ENCODE measurements at regions not wholly inside any gene's neighbourhood (a gene's known extent, or its start where the extent isn't known, plus 50 kb on each side); places are given as distances from the start of the nearest gene placed in this dataset.

DNA sequence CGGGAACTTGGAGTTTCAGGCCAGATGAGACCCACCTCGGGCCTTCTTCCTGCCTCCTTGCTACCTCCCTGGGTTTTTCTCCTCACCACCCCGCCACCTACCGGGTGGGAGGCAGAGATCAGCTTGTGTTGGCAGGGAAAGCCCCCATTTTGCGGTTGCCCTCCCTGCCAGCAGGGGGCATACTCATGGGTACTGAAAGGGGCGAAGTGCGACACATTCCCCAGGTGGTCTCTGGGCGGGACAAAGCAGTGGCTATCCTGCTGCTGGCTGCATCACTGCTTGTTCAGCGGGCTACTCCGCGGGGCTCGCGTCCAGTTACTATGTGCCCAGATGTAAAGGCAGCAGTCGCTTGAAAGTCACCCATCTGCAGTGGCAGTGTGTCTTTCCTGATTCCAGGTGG, 330.3 kb downstream of the PDHA2 start:
- Histone ChIP-seq H3K9me2 (ENCODE audit: insufficient read depth) (no peaks in the 10 kb centered on the region), H3K36me3 (ENCODE audit: control insufficient read depth in 1 of 2, insufficient read depth in 2 of 2, low read length in 2 of 2) (no peaks in the 10 kb centered on the region), H3K79me2 (ENCODE audit: insufficient read depth, low read length) (no peaks in the 10 kb centered on the region), H3K9me3 (ENCODE audit: control insufficient read depth in 1 of 2, insufficient read depth in 1 of 2, low read depth in 1 of 2, low read length in 2 of 2) (no peaks in the 10 kb centered on the region), H2AFZ (ENCODE audit: low read depth, low read length, poor library complexity, severe bottlenecking) (no peak overlapping the region), H3K4me2 (ENCODE audit: low read length) (no peak overlapping the region), H3K27ac (ENCODE audit: low read depth, low read length) (no peak overlapping the region), H3K4me1 (ENCODE audit: control insufficient read depth in 1 of 2, insufficient read depth in 2 of 2, low read length in 2 of 2) (no peaks in the 10 kb centered on the region), H4K20me1 (ENCODE audit: insufficient read depth) (no peaks in the 10 kb centered on the region), H3K4me3 (replicated peaks in 1 of 2; ENCODE audit: low read depth in 1 of 2, low read length in 2 of 2) (no peak overlapping the region), H3K9ac (ENCODE audit: low read length) (no peak overlapping the region), H3K27me3 (ENCODE audit: insufficient read depth, low read length) (no peaks in the 10 kb centered on the region)
- BruUV-seq (replicated peaks): no TSS peak
- ChIA-PET CTCF (no interaction called here), POLR2A (no interaction called here), RAD21 (ENCODE audit: low non-redundant PET in 1 of 2, low total read pairs in 2 of 2, uncharacterized antibody in 2 of 2, unreplicated experiment in 2 of 2) (no interaction called here)
- no peak for ATAC-seq
- no peak for DNase-seq (ENCODE audit: low read depth, low spot score)
- intact Hi-C loops (cut with micrococcal nuclease): no loop called here
- no peak for TF ChIP-seq EGR1 (IDR thresholded peaks at IDR 0.05; ENCODE audit: low read depth)
- TF ChIP-seq, protein P1, sequence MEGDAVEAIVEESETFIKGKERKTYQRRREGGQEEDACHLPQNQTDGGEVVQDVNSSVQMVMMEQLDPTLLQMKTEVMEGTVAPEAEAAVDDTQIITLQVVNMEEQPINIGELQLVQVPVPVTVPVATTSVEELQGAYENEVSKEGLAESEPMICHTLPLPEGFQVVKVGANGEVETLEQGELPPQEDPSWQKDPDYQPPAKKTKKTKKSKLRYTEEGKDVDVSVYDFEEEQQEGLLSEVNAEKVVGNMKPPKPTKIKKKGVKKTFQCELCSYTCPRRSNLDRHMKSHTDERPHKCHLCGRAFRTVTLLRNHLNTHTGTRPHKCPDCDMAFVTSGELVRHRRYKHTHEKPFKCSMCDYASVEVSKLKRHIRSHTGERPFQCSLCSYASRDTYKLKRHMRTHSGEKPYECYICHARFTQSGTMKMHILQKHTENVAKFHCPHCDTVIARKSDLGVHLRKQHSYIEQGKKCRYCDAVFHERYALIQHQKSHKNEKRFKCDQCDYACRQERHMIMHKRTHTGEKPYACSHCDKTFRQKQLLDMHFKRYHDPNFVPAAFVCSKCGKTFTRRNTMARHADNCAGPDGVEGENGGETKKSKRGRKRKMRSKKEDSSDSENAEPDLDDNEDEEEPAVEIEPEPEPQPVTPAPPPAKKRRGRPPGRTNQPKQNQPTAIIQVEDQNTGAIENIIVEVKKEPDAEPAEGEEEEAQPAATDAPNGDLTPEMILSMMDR (IDR thresholded peaks at IDR 0.05 in 2 of 3, conservative IDR thresholded peaks at IDR 0.05 in 1 of 3; ENCODE audit: borderline replicate concordance in 1 of 3, insufficient read depth in 1 of 3, low read depth in 2 of 3, low read length in 2 of 3): peak in 2 of 3 experiments; percentile 41 to 46; a peak in 3 of 6 replicates
- TF ChIP-seq CEBPB (IDR thresholded peaks at IDR 0.05; ENCODE audit: low read depth): no peak
- TF ChIP-seq POLR2AphosphoS5 (IDR thresholded peaks at IDR 0.05; ENCODE audit: low read depth, low read length): no peak
- no peak for TF ChIP-seq SIN3A (IDR thresholded peaks at IDR 0.05; ENCODE audit: low read depth)

DNA sequence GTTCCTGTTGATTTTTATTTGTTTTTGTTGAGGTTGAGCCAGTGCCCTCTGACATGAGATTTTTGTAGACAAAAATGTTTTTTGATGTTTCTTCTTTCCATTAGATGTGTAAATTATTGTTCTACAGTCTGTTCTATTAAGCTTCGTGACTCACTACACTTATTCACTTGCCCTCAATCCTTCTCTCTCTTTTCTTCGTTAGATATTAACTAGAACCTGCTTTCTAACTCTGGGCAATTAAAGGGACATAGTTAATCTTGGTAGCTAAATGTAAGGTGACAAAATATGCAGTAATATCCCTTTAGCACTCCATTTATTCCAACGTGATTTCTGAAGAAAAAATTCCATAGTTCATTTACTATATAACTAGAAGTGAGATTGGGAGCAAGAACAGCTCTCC, 333.9 kb downstream of the PDHA2 start:
- BruUV-seq (replicated peaks): no TSS peak
- Histone ChIP-seq H3K4me2 (ENCODE audit: low read length) (no peak overlapping the region), H3K9ac (ENCODE audit: low read length) (no peak overlapping the region), H3K79me2 (ENCODE audit: insufficient read depth, low read length) (no peaks in the 10 kb centered on the region), H3K27me3 (ENCODE audit: insufficient read depth, low read length) (no peaks in the 10 kb centered on the region), H2AFZ (ENCODE audit: low read depth, low read length, poor library complexity, severe bottlenecking) (no peak overlapping the region), H3K9me3 (ENCODE audit: control insufficient read depth in 1 of 2, insufficient read depth in 1 of 2, low read depth in 1 of 2, low read length in 2 of 2) (no peaks in the 10 kb centered on the region), H3K4me3 (replicated peaks in 1 of 2; ENCODE audit: low read depth in 1 of 2, low read length in 2 of 2) (no peak overlapping the region), H3K36me3 (ENCODE audit: control insufficient read depth in 1 of 2, insufficient read depth in 2 of 2, low read length in 2 of 2) (no peaks in the 10 kb centered on the region), H3K27ac (ENCODE audit: low read depth, low read length) (no peak overlapping the region), H4K20me1 (ENCODE audit: insufficient read depth) (no peaks in the 10 kb centered on the region), H3K4me1 (ENCODE audit: control insufficient read depth in 1 of 2, insufficient read depth in 2 of 2, low read length in 2 of 2) (no peaks in the 10 kb centered on the region), H3K9me2 (ENCODE audit: insufficient read depth) (no peaks in the 10 kb centered on the region)
- intact Hi-C loops (cut with micrococcal nuclease): no loop called here
- DNase-seq (ENCODE audit: low read depth, low spot score) (no peak), ATAC-seq (no peak)
- ChIA-PET CTCF (no interaction called here), RAD21 (ENCODE audit: low non-redundant PET in 1 of 2, low total read pairs in 2 of 2, uncharacterized antibody in 2 of 2, unreplicated experiment in 2 of 2) (no interaction called here), POLR2A (no interaction called here)
- TF ChIP-seq YY1 (IDR thresholded peaks at IDR 0.05; ENCODE audit: extremely low read depth, insufficient replicate concordance, low read depth, low read length) (no peak), POLR2AphosphoS5 (IDR thresholded peaks at IDR 0.05; ENCODE audit: low read depth, low read length) (no peak), CBX3 (IDR thresholded peaks at IDR 0.05; ENCODE audit: low read depth) (no peak), EGR1 (IDR thresholded peaks at IDR 0.05; ENCODE audit: low read depth) (no peak), RAD21 (IDR thresholded peaks at IDR 0.05; ENCODE audit: low read depth) (no peak), JUND (IDR thresholded peaks at IDR 0.05) (no peak), EZH2 (IDR thresholded peaks at IDR 0.05) (no peak), ZNF274 (IDR thresholded peaks at IDR 0.05; ENCODE audit: low read depth, low read length) (no peak), SP1 (IDR thresholded peaks at IDR 0.05; ENCODE audit: low read depth) (no peak), TCF7L2 (IDR thresholded peaks at IDR 0.05; ENCODE audit: borderline replicate concordance, extremely low read depth, insufficient read depth, insufficient read length) (no peak), SRF (IDR thresholded peaks at IDR 0.05; ENCODE audit: low read depth) (no peak), FOSL1 (IDR thresholded peaks at IDR 0.05; ENCODE audit: low read depth) (no peak), ZFX (IDR thresholded peaks at IDR 0.05) (no peak), POLR2A (IDR thresholded peaks at IDR 0.05; ENCODE audit: borderline replicate concordance, extremely low read depth, insufficient read depth, insufficient read length) (no peak), SIN3A (IDR thresholded peaks at IDR 0.05; ENCODE audit: low read depth) (no peak)
- TF ChIP-seq, protein P2, sequence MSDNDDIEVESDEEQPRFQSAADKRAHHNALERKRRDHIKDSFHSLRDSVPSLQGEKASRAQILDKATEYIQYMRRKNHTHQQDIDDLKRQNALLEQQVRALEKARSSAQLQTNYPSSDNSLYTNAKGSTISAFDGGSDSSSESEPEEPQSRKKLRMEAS (IDR thresholded peaks at IDR 0.05): no peak
